ENCODE measurements at regions not wholly inside any gene's neighbourhood (a gene's known extent, or its start where the extent isn't known, plus 50 kb on each side); places are given as distances from the start of the nearest gene placed in this dataset.

GRCh38 chr9:110025551-110026170, 182.3 kb downstream of the C9orf152 start:
- Histone ChIP-seq H3K4me3 (no peak overlapping the region), H3K36me3 (no peaks in the 10 kb centered on the region), H3K27ac (no peak overlapping the region), H3K4me1 (replicated peaks) (no peaks in the 10 kb centered on the region), H3K9me3 (no peaks in the 10 kb centered on the region), H3K27me3 (replicated peaks; ENCODE audit: insufficient read depth) (no peaks in the 10 kb centered on the region)
- intact Hi-C loops (cut with DNase I) = no loop called here
- 85% methylated on average over 4 of the region's 4 CpGs for WGBS
- DNase-seq (ENCODE audit: low spot score) = no peak
- TF ChIP-seq POLR2A (IDR thresholded peaks at IDR 0.05) = no peak
- TF ChIP-seq POLR2AphosphoS5 (IDR thresholded peaks at IDR 0.05) = no peak
- TF ChIP-seq CTCF (IDR thresholded peaks at IDR 0.05) = no peak

- no peaks in the 10 kb centered on the region for H3K9me3 ChIP-seq
- WGBS = 47% methylated on average over 6 of the region's 6 CpGs
- DNase-seq (ENCODE audit: low spot score) = no peak
- TF ChIP-seq CTCF (IDR thresholded peaks at IDR 0.05) (no peak), POLR2AphosphoS5 (IDR thresholded peaks at IDR 0.05) (no peak), POLR2A (IDR thresholded peaks at IDR 0.05) (no peak)
- intact Hi-C loops (cut with DNase I) = no loop called here
- no peaks in the 10 kb centered on the region for H3K36me3 ChIP-seq
- H3K4me1 ChIP-seq (replicated peaks) = no peaks in the 10 kb centered on the region
- H3K4me3 ChIP-seq = no peak overlapping the region
- no peak overlapping the region for H3K27ac ChIP-seq
- H3K27me3 ChIP-seq (replicated peaks; ENCODE audit: insufficient read depth) = no peaks in the 10 kb centered on the region
These were observed 180.3 kb downstream of the C9orf152 start for GRCh38 chr9:110027671-110028081.

- H3K27me3 ChIP-seq (replicated peaks; ENCODE audit: insufficient read depth) = no peaks in the 10 kb centered on the region
- DNase-seq (ENCODE audit: low spot score) = no peak
- H3K4me3 ChIP-seq = no peak overlapping the region
- no peaks in the 10 kb centered on the region for H3K36me3 ChIP-seq
- intact Hi-C loops (cut with DNase I) = no loop called here
- TF ChIP-seq POLR2A (IDR thresholded peaks at IDR 0.05) (no peak), POLR2AphosphoS5 (IDR thresholded peaks at IDR 0.05) (no peak)
- H3K9me3 ChIP-seq = no peaks in the 10 kb centered on the region
- H3K27ac ChIP-seq = no peak overlapping the region
- WGBS = 70% methylated on average over 5 of the region's 5 CpGs
- H3K4me1 ChIP-seq (replicated peaks) = no peaks in the 10 kb centered on the region
These were observed 179.7 kb downstream of the C9orf152 start for GRCh38 chr9:110028271-110028670.

GRCh38 chr9:110028676-110029075, 179.3 kb downstream of the C9orf152 start:
- TF ChIP-seq POLR2A (IDR thresholded peaks at IDR 0.05) (no peak), POLR2AphosphoS5 (IDR thresholded peaks at IDR 0.05) (no peak), CTCF (IDR thresholded peaks at IDR 0.05) (no peak)
- no peaks in the 10 kb centered on the region for H3K36me3 ChIP-seq
- no peak overlapping the region for H3K27ac ChIP-seq

GRCh38 chr9:110029429-110029955, 178.5 kb downstream of the C9orf152 start:
- no peak overlapping the region for H3K4me3 ChIP-seq
- no peaks in the 10 kb centered on the region for H3K27me3 ChIP-seq (replicated peaks; ENCODE audit: insufficient read depth)
- no peak for DNase-seq (ENCODE audit: low spot score)
- H3K4me1 ChIP-seq (replicated peaks) = no peaks in the 10 kb centered on the region
- intact Hi-C loops (cut with DNase I) = no loop called here
- 73% methylated on average over 4 of the region's 4 CpGs for WGBS
- no peaks in the 10 kb centered on the region for H3K9me3 ChIP-seq
- H3K27ac ChIP-seq = no peak overlapping the region
- TF ChIP-seq POLR2AphosphoS5 (IDR thresholded peaks at IDR 0.05) (no peak), POLR2A (IDR thresholded peaks at IDR 0.05) (no peak), CTCF (IDR thresholded peaks at IDR 0.05) (no peak)
- no peaks in the 10 kb centered on the region for H3K36me3 ChIP-seq

More at GRCh38 chr9:110028676-110029075, 179.3 kb downstream of the C9orf152 start:
- Histone ChIP-seq H3K27me3 (replicated peaks; ENCODE audit: insufficient read depth) (no peaks in the 10 kb centered on the region), H3K9me3 (no peaks in the 10 kb centered on the region), H3K4me1 (replicated peaks) (no peaks in the 10 kb centered on the region), H3K4me3 (no peak overlapping the region)
- 87% methylated on average over 3 of the region's 3 CpGs for WGBS
- intact Hi-C loops (cut with DNase I) = no loop called here
- no peak for DNase-seq (ENCODE audit: low spot score)
